GM19043 (cell line): ENCODE measurements at regions not wholly inside any gene's neighbourhood (a gene's known extent, or its start where the extent isn't known, plus 50 kb on each side); places are given as distances from the start of the nearest gene placed in this dataset.

Experiments used
- ATAC-seq: cut with Tn5 transposase; IDR thresholded peaks from one replicate; pipeline ENCODE4 v1.9.1; 2021; ENCODE audit warnings: low read depth; ENCODE audit not compliant: unreplicated experiment

DNA sequence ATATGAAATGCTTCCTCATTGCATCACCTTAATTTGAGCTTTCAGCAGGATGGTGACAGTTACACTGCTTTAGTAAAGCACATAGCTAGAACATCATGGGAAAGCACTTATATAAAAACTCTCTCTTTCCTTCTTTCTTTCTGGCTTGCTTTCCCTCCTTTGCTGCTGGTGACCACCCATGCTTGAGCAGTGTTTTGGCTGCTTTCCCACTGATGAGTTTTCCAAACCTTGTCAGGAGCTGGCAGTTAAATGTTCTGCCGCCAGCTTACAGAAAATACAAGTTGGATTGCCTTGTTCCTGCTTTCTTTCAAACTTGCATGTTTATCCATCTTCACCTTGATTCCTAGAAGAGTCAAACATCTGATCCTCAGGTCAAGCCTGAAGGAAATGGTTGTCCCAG lies 323.9 kb downstream of the FOXA2 start:
- no peak for ATAC-seq

DNA sequence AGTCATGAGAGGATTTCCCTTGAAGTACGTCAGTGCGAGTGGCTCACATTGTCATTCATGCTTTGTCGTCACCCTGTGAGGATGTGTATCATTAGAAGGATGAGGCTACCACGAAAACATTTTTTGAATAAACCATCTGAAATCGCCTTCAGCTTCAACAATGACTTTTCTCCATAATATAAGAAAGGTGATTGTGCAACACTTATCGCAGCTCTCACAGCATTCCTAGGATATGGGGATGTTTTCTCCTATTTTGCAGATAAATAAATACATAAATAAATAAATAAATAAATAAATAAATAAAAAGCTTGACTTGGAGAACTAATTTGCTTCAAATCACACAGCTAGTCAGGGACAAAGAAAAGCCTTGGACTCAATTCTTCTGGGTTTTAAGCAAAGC lies 326.5 kb downstream of the FOXA2 start:
- no peak for ATAC-seq

DNA sequence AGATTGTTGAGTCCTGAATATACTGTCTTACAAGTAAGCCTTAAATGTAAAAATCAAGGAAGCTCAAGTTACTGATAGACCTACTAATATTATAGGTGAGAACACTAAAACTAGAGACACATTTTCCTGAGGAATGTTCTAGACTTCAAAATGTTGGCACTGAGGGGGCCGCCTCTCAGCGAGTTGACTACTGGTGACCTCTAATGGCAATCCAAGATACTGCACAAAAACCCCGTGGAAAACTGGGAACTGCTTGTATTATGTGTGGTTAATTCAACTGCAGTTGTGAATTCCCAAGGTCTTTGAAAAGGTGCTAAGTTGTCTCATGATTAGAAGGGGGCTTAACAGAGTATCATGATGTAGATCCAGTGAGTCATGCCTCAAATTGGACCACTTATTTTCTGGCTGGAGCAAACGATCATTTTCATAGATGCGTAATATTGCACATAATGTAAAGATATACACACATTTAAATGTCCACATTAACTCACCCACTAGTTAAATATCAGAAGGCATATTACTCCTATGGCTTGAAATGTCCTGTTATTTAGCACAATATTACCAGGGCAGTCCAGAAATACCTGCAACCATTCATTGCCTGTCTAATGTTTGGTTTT lies 336.2 kb downstream of the FOXA2 start:
- ATAC-seq = no peak

DNA sequence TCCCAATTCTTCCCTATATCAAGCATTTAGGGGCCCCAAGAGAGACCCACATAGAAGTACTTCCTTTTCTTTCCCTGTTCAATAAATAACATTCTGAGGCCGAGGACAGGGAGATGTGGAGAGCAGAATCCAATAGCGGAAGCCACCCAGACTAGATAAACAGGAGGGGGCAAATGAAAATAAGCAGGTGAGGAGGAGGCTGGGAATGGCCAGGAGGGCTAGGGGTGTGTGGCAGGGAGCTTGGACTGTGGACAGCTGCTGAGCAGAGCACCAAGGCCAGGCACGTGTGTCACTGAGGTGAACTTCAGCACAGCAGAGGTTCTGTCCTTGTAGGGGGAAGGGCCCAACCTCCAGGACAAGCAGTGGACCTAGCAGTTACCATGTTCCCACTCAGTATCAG lies 339.2 kb downstream of the FOXA2 start:
- no peak for ATAC-seq

DNA sequence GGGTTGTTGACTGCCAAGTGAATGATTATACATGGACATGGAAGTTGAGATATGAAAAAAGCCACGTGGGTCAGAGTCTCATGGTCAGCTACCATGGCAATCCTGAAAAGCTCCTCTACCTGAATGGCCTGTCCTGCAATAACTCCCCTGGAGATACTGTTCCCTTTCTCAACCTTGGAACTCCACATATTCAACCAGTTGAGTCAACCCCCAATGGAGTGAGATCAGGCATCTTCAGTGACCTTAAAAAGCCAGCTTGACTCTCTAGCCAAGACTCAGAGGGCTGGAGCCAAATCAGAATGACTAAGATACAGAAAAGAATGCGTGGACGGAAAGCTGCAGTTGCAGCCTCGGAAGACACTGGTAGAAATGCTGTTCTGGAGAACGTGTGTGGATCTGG lies 341.3 kb downstream of the FOXA2 start:
- no peak for ATAC-seq

DNA sequence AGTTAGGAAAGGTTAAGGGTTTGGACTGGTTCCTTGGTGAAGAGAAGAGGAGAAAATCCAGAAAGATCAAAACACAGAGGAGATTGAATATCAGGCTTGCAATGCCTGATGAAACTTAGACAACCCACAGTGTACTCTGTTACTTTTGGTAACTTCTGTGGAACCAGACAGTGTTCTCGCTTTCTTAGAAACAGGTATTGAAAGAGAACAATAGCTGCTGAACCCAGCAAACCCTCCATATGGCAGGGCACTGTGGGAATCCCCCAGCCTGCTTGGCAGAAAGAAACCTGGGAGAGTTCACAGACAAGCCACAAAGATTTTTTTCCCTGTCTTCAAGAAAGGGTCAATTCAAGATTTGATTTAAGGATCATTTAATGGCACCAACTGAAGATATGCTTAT lies 342.8 kb downstream of the FOXA2 start:
- no peak for ATAC-seq

DNA sequence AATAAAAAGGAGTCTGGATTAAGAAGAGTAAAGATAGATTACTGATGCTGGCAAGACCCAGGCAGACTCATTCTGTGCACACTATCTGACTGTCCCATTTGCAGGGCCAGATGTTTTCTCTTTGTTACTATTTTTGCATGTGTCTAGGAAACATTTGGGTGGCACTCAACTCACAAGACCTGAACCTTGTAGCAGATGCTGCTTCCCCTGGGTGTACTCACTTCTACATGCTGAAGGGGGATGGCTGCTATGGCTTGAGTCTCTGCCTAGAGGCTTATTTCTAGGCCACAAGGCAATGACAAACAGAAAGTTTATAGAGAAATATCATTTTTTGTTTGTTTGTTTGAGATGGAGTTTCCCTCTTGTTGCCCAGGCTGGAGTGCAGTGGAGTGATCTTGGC lies 351.4 kb downstream of the FOXA2 start:
- peak; percentile 43 for ATAC-seq

DNA sequence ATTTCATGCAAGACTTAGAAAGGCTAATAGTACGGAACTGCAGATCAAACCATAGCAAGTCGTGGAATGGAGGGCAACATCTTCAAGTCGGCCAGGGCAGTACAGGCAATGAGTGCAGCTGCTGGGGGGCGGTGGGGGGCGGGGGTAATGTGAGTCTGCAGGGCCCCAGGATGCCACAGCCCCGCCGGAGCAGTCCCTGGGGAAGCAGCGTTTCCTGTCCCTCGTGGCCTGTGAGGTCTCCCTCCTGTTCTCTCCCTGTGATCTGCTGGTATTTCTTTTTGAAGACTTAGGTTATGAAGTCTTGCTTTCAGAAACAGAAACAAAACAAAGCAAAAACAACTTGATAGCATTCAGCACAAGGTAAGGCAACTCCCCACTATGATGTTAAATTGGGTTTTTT lies 351.9 kb downstream of the FOXA2 start:
- ATAC-seq = peak; percentile 62

DNA sequence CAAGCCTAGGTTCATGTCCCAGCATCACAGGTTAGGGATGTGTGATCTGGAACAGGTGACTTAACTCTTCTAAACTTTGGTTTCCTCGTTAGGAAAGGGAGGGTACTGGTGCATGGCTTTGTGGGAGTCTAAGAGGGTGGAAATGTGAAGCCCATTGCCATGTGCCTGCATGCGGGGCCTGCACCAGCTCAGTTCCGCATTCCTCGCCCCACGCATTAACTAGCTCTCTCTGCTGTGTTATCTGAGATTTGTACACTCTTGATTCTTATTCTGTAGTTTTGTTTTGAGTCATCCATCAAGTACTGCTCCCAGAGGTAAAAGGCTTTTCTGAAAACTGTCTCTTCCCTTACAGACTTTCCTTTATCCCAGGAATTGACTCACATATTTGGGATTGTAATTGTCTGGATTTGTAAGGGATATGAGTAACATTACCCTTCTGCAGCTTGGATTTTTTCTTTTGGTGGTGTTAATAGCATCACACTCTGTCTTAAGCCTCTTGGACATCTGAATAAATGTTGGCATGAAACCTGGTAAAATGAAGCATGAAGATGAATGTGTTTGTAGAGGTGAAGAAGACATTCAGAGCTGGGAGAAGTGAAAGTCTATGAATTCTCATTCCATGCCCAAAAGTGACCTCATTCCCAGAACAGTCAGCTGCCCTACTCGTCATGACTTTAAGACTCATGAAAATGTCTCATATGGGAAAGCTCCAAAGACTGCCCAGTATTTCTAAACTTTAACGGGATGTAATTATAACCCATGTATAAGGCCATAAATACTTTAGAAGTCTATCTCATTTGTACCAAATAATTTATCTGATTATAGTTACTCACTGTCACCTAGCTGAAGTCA lies 357.3 kb downstream of the FOXA2 start:
- no peak for ATAC-seq

DNA sequence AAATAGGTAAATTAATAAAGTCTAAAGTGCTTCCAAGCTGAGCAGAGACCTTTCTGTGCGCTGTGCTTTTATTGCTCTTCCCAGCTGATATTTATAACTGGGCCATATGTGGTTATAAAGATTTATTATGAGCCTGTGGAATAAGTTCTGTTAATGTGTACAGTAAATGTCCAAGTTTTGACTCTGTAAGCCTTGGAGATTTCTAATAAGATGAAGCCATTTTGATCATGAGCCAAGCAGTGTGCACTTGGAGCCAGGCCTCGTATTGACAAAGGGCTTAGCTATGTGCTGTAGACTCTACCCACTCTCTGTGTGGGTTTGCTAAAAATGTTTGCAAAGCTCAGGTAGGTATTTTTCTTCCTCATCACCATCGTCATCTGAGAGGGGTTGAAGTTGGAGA lies 361.1 kb downstream of the FOXA2 start:
- no peak for ATAC-seq

DNA sequence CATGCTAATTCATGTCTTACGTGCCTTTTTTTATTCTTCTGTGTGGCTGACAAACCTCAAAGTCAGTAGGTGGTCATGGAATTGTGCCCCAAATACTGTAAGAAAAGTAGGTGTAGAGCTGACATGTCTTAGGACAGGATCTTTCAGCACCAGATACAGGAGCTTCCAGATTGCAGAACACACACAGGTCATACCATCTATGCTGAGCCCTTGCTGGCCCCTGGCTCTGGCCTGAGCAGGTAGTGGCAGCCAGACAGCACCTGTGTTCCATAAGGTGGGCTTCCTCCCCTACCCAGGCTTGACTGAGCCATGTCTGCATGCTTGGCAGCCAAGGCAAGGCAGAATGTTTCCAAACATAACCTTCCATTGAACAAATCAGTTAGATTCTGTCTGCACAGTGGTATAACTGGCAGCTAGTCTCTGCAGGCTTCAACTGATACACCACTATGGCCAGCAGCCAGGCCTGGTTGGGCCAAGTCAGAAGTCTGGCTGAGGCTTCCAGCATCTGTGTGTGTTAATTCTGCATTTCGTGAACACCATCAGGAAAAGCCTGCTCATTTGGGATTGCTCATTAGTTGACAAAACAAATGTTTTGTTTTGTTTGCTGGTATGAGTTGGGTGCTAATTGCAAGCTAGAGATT lies 366.5 kb downstream of the FOXA2 start:
- no peak for ATAC-seq

DNA sequence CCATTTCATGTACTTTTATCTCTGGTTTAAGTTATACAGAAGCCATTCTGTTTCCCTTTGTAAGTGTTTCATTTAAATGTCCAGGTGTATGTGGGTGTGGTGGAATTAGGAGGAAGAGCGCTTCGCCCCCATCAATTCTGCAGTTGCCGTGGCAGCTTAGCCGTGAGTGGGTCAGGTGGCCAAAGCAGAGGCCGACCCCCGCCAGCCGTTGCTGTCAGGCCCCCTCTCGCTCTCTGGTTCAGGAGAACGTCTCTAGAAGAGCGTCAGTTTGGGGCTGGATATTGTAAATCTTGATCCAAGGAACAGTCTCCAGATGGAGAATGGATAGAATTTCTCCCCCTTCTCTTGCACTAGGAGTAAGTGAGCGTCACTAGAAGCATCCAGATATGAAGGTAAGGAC lies 367.4 kb downstream of the FOXA2 start:
- ATAC-seq = no peak

DNA sequence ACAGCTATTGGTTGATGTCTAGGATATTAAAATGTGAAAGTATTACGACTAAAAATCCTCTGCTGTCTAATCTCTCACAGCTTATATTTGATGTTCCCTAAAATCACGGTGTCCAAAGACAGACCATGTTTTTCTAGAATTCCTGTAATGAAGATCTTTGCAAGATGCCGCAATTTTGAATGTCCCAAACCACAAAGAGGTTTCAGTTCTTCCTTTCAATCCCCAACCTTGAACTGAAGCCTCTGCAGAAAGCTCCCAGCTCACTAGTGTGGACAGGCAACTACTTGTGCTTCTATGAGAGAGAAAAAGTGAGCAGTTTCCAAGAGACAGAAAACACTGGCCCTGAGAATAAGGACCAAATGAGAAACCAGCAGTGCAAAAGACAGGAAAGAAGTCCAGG lies 370.1 kb downstream of the FOXA2 start:
- ATAC-seq = no peak

DNA sequence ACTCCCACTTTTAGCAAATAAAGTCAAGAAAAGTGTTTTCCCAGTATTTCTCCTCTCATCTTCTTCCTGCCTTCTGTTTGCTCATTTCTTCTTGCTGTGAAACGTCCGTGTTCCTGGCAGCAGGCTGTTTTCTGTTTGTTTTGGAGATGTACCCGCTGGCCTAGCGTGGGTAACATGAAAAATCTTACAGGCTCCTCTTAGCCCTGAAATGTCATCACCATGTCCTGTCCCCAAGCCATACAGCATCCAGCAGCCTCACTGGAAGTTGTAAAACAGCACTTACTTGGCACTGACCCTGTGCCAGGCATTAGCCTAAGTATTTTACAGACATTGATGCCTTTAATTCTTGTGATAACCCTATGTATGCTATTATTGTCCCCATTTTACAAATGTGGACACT lies 371.1 kb downstream of the FOXA2 start:
- ATAC-seq = no peak

DNA sequence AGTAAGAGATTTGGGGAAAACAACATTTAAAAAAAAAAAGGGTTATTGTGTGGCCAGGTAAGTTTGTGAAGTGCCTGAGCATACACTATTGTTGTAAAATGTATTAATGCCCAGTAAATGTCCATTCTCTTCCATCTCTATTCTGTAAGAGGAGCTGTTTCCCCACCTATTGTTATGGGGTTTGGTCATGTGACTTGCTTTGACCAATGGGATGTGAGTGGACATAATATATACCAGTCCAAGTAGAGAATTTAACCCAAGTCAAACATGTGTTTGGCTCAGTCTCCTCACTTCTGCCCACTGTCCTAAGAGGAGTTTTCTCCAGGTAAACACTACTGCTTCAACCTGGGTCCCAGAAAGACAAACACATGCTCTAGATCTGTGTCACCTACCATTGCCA lies 377.1 kb downstream of the FOXA2 start:
- no peak for ATAC-seq

DNA sequence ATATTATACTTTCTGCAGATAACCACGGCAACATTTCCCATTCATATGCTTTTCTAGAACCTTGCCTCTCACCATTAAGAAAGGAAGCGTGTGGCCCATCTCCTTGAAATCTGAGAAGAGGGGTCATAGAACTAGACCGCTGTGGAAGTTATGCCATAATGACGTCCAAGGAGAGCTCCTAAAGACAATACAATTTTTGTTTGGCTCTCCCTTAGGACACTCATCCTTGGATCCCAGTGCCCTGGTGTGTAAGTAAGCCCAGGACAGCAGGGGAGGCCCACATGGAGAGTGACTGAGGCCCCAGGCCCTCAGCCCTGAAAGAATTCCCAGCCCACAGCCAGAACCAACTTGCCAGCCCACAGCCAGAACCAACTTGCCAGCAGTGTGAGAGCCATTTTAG lies 379.6 kb downstream of the FOXA2 start:
- ATAC-seq = no peak

DNA sequence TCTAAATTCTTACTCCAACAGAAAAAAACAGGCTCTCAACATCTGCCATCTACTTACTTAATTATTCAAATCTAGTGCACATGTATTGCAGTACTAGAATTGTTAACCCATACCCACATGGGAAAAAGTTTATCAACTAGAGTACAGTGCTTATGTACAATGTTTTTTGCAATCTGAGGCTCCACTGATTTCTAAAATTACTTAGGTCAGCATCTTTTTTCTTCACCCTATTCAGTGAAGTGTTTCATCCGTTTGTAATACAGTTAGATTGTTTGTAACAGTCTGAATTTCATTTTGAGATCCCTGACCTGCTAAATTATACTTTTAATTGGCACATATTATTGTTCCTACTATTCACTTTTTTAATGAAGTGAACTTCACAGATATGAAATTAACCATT lies 402.2 kb downstream of the FOXA2 start:
- no peak for ATAC-seq

DNA sequence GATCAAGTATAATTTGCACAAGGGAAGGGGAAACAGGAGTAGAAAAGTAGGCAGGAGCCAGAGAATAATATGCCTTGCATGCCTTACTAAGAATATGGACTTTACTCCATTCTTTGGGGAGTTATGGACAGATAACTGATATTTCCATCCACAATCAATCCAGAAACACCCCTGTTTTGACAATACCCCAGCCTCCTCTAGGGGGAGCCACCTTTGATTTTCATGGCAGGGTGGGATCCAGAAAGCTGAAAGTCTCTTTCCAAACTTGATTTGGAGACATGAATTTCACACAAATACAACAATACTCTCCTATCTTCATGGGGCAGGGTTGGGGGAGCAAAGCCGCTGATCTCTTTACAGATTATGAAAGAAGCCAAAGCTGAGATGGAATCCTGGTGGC lies 404.1 kb downstream of the FOXA2 start:
- no peak for ATAC-seq

DNA sequence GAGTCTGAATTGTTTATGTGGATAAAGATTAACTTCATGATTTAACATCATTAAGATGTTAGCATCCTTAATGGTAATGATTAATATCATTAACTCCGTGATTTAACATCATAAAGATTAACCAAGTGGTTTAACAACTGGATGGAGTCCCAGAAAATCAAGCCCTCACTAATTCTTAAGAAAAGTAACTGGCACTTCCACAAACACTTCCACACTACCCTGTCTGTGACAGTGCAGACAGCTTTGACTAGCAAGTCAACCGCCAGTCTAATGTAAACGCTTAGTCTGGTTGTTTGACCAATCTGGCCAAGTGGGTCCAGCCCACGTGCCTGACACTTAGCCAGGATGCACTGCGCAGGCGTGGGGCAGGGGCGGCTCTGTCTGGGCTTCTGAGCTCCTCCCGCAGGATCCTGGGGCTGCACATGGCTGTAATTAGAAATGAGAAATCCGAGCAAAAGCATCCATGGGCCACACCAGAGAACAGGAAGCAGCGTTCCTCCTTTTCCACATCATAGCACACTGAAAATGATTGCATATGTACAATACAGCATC lies 424.2 kb downstream of the FOXA2 start:
- ATAC-seq = no peak

DNA sequence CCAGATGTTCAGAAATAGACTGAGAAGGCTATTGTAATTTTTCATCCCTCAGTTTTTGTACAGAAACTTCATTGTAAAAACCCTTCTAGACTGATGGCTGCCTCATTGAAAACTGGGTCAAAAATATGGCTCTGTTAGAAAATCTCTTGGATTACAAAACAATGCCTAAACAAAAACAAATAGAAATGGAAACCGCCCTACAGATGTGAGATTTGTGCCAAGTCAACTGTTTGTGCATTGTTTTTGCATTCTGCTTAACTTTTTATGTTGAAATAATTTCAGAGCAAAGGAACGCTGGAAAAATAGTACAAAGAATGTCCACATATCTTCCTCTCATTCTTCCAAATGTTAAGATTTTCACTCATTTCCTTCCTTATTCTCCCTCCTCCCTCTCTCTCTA lies 425.1 kb downstream of the FOXA2 start:
- no peak for ATAC-seq

DNA sequence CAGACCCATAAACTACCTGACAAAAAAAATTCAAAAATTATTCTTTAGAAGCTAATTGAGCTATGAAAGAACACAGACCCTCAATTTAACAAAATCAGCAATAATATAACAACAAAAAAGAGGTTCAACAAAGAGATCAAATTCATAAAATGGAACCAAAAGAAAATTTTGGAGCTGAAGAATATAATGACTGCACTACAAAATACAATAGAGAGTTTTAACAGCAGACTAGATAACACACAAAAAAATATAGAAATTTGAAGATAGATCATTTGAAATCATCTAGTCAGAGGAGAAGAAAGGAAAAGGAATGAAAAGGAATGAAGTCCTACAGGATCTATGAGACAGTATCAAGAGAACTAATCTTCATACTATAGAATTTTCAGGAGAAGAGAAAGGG lies 422.1 kb downstream of the PAX1 start:
- ATAC-seq = no peak
